Hepatocyte (in vitro differentiated cells): ENCODE measurements at regions not wholly inside any gene's neighbourhood (a gene's known extent, or its start where the extent isn't known, plus 50 kb on each side); places are given as distances from the start of the nearest gene placed in this dataset.

Source experiments
- DNase-seq: peaks from one replicate; pipeline ENCODE4 v3.0.0-alpha.2; 2016; ENCODE audit warnings: low spot score
- H2AFZ ChIP-seq: fragments of 200-600 bp; sonication (generic); 2 replicates; pipeline ENCODE4 v1.6.0; 2016; ENCODE audit warnings: antibody characterized with exemption, mild to moderate bottlenecking
- H3K27ac ChIP-seq: fragments of 200-600 bp; sonication (generic); 2 replicates; pipeline ENCODE4 v1.5.1; 2016; ENCODE audit warnings: mild to moderate bottlenecking
- H3K27me3 ChIP-seq: fragments of 200-600 bp; sonication (generic); 2 replicates; pipeline ENCODE4 v1.6.1; 2016
- H3K36me3 ChIP-seq: fragments of 200-600 bp; sonication (generic); replicated peaks from 2 replicates; pipeline ENCODE4 v1.5.1; 2016; ENCODE audit warnings: low read depth; ENCODE audit not compliant: insufficient read depth
- H3K4me1 ChIP-seq: fragments of 200-600 bp; sonication (generic); 2 replicates; pipeline ENCODE4 v1.5.1; 2016; ENCODE audit warnings: mild to moderate bottlenecking, moderate library complexity; ENCODE audit not compliant: insufficient read depth
- H3K4me2 ChIP-seq: fragments of 200-600 bp; sonication (generic); 2 replicates; pipeline ENCODE4 v1.6.0; 2016
- H3K4me3 ChIP-seq: fragments of 200-600 bp; sonication (generic); 2 replicates; pipeline ENCODE4 v1.5.1; 2016; ENCODE audit warnings: mild to moderate bottlenecking
- H3K79me2 ChIP-seq: fragments of 200-600 bp; sonication (generic); 2 replicates; pipeline ENCODE4 v1.6.0; 2017; ENCODE audit warnings: mild to moderate bottlenecking
- H3K9me2 ChIP-seq: fragments of 200-600 bp; sonication (generic); replicated peaks from 2 replicates; pipeline ENCODE4 v1.6.0; 2017; ENCODE audit warnings: mild to moderate bottlenecking; ENCODE audit not compliant: insufficient read depth
- H3K9me3 ChIP-seq: fragments of 200-600 bp; sonication (generic); 2 replicates; pipeline ENCODE4 v1.5.1; 2016; ENCODE audit warnings: low read depth, mild to moderate bottlenecking
- H4K20me1 ChIP-seq: fragments of 200-600 bp; sonication (generic); 2 replicates; pipeline ENCODE4 v1.6.0; 2016; ENCODE audit warnings: mild to moderate bottlenecking; ENCODE audit not compliant: insufficient read depth, poor library complexity, severe bottlenecking
- EZH2 ChIP-seq: fragments of 200-600 bp; sonication (generic); IDR thresholded peaks from 2 replicates; pipeline ENCODE4 v1.6.1; 2016; ENCODE audit warnings: antibody characterized with exemption, mild to moderate bottlenecking, borderline replicate concordance
- EZH2phosphoT487 ChIP-seq: fragments of 200-600 bp; sonication (generic); IDR thresholded peaks from one replicate; pipeline ENCODE4 v1.6.1; 2018; ENCODE audit warnings: antibody characterized with exemption, mild to moderate bottlenecking, low read depth, moderate library complexity; ENCODE audit not compliant: unreplicated experiment, severe bottlenecking
- WGBS: methylation state at CpG from one replicate; pipeline ENCODE4 v1.1.6; 2016; ENCODE audit warnings: low lambda C conversion rate; ENCODE audit errors: missing lambda C conversion rate; 5-methylcytosine and 5-hydroxymethylcytosine counted together
- TF ChIP-seq, protein P1 (sequence below): fragments of 200-600 bp; sonication (generic); IDR thresholded peaks from 2 replicates; pipeline ENCODE4 v1.5.1; 2016; ENCODE audit warnings: antibody characterized with exemption, mild to moderate bottlenecking; ENCODE audit not compliant: poor library complexity

DNA sequence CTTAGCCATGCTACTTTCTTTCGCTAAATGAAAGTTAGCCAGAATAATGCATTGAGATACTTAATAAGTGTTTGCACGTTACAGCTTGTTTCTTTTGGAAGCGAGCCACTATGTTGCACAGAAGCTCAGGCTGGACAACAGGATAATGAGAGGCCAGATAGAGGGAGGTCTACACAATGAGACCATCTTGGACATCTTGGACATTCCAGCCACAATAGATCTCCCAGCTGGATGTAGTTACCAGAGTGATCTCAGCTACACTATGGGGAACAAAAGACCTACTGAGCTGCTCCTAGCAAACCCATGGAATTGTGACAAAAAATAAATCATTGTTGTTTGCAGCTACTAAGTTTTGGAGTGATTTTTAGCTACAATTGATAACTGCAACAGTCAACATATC lies 540.1 kb upstream of the SEMA6D start:
- Histone ChIP-seq H3K9me3 (no peaks in the 10 kb centered on the region), H2AFZ (no peak overlapping the region), H3K9me2 (no peaks in the 10 kb centered on the region), H3K27me3 (peaks cover 6% of the 10 kb centered on the region), H3K36me3 (no peaks in the 10 kb centered on the region), H3K4me3 (no peak overlapping the region), H3K4me1 (no peaks in the 10 kb centered on the region), H3K4me2 (no peak overlapping the region), H3K79me2 (no peaks in the 10 kb centered on the region), H4K20me1 (no peaks in the 10 kb centered on the region), H3K27ac (no peak overlapping the region)
- 95% methylated on average over 3 of the region's 3 CpGs for WGBS
- DNase-seq: no peak
- TF ChIP-seq, protein P1, sequence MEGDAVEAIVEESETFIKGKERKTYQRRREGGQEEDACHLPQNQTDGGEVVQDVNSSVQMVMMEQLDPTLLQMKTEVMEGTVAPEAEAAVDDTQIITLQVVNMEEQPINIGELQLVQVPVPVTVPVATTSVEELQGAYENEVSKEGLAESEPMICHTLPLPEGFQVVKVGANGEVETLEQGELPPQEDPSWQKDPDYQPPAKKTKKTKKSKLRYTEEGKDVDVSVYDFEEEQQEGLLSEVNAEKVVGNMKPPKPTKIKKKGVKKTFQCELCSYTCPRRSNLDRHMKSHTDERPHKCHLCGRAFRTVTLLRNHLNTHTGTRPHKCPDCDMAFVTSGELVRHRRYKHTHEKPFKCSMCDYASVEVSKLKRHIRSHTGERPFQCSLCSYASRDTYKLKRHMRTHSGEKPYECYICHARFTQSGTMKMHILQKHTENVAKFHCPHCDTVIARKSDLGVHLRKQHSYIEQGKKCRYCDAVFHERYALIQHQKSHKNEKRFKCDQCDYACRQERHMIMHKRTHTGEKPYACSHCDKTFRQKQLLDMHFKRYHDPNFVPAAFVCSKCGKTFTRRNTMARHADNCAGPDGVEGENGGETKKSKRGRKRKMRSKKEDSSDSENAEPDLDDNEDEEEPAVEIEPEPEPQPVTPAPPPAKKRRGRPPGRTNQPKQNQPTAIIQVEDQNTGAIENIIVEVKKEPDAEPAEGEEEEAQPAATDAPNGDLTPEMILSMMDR: no peak
- TF ChIP-seq EZH2: no peak

DNA sequence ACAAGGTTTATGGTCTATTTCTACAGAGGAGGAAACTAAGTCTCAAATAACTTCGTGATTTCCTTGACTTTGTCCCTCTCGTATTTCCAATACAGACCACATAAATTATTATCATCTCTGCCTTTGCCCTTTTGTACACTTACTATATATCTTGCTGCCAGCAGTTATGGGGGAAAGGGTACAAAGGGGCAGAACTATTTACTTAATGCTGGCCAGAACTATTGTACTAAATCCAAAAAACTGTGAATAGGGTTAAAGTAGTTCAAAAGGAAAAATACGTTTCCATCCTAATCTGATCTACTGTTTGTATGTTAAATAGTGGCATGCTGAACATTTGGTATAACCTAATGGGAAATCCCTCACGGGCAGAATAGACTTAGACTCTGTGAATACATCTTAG lies 537.3 kb upstream of the SEMA6D start:
- Histone ChIP-seq H3K4me2 (no peak overlapping the region), H3K9me2 (no peaks in the 10 kb centered on the region), H3K9me3 (no peaks in the 10 kb centered on the region), H3K27ac (no peak overlapping the region), H3K4me1 (no peaks in the 10 kb centered on the region), H3K27me3 (peaks cover 26% of the 10 kb centered on the region), H3K79me2 (no peaks in the 10 kb centered on the region), H3K36me3 (no peaks in the 10 kb centered on the region), H3K4me3 (no peak overlapping the region), H2AFZ (no peak overlapping the region), H4K20me1 (no peaks in the 10 kb centered on the region)
- TF ChIP-seq EZH2phosphoT487 (no peak), EZH2 (no peak)
- TF ChIP-seq, protein P1: no peak
- no peak for DNase-seq
- 79% methylated on average over 4 of the region's 4 CpGs for WGBS

DNA sequence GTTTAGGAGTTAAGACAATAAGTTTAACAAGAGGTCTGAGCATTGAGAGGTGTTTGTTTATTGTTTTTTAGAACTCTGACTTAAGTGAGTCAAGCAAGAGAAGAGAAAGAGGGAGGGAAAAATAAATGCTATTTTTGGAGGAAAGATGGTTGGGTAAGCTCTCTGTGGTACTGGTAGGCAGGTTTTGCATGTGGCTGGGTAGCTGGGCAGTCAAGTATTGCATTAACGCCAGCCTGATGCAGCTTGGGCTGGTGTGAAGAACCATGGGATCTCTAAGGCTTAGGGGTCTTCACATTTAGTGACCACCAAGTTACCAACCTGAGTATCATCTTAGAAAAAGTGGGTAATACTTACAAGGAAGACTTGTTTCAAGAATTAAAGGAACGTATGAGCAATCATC lies 534.5 kb upstream of the SEMA6D start:
- TF ChIP-seq EZH2phosphoT487 (no peak), EZH2 (no peak)
- TF ChIP-seq, protein P1: no peak
- H2AFZ ChIP-seq: no peak overlapping the region
- H3K79me2 ChIP-seq: no peaks in the 10 kb centered on the region
- H3K27me3 ChIP-seq: peaks cover 39% of the 10 kb centered on the region
- H4K20me1 ChIP-seq: no peaks in the 10 kb centered on the region
- WGBS: 88% methylated on average over 2 of the region's 2 CpGs
- H3K36me3 ChIP-seq: no peaks in the 10 kb centered on the region
- H3K4me3 ChIP-seq: no peak overlapping the region
- H3K4me2 ChIP-seq: no peak overlapping the region
- H3K27ac ChIP-seq: no peak overlapping the region
- no peaks in the 10 kb centered on the region for H3K4me1 ChIP-seq
- no peaks in the 10 kb centered on the region for H3K9me3 ChIP-seq
- no peak for DNase-seq
- no peaks in the 10 kb centered on the region for H3K9me2 ChIP-seq
